Right cardiac atrium (tissue), 5 donors: ENCODE measurements at regions not wholly inside any gene's neighbourhood (a gene's known extent, or its start where the extent isn't known, plus 50 kb on each side); places are given as distances from the start of the nearest gene placed in this dataset.
"Not testable (repeated sequence)": the region's sequence is repeated elsewhere in the genome, so short reads cannot be mapped to it uniquely, and the experiment has no call there.

ENCODE experiments used
- ATAC-seq, 2 donors: fragments of 200-7000 bp; cut with Tn5 transposase; one replicate each; pipeline versions ENCODE4 v1.8.0 to v1.9.1; 2020; ENCODE audit warnings: moderate library complexity in 2 of 2, mild to moderate bottlenecking in 1 of 2
- DNase-seq, 3 donors: peaks; one replicate each; pipeline ENCODE4 v3.0.0-alpha.2; 2020
- H3K27ac ChIP-seq: one replicate; pipeline ENCODE4 v1.5.1; 2013; ENCODE audit warnings: mild to moderate bottlenecking, low read length, control low read depth, moderate library complexity
- H3K27me3 ChIP-seq: one replicate; pipeline ENCODE4 v1.6.1; 2013; ENCODE audit not compliant: control insufficient read depth, insufficient read depth
- H3K4me1 ChIP-seq: one replicate; pipeline ENCODE4 v1.6.1; 2013; ENCODE audit warnings: low read length; ENCODE audit not compliant: control insufficient read depth, insufficient read depth
- H3K4me3 ChIP-seq: one replicate; pipeline ENCODE4 v1.5.1; 2013; ENCODE audit warnings: low read length, control low read depth
- H3K9me3 ChIP-seq: one replicate; pipeline ENCODE4 v1.6.1; 2013; ENCODE audit warnings: low read length; ENCODE audit not compliant: control insufficient read depth
- WGBS: extraction: QIAGEN DNeasy Blood & Tissue Kit; methylation state at CpG from one replicate; pipeline ENCODE4 v1.1.7; 2013; 5-methylcytosine and 5-hydroxymethylcytosine counted together
- intact Hi-C, 4 donors: fragments of 100-400 bp; cut with DNase I; formaldehyde crosslinking; loops; one replicate each; pipeline versions ENCODE4 v1.11.0 to v1.14.0; 2022 to 2023
- donor health status: healthy with polysubstance abuse.
- donor health status: DM: no; HTN: yes; CAD: no.
- donor health status: DM: no; HTN: no; CAD: no.
- donor health status: DM: no; HTN: yes; CAD: no; lungs with severe emphysema.
- donor health status: DM: yes; HTN: yes; CAD: no.

DNA sequence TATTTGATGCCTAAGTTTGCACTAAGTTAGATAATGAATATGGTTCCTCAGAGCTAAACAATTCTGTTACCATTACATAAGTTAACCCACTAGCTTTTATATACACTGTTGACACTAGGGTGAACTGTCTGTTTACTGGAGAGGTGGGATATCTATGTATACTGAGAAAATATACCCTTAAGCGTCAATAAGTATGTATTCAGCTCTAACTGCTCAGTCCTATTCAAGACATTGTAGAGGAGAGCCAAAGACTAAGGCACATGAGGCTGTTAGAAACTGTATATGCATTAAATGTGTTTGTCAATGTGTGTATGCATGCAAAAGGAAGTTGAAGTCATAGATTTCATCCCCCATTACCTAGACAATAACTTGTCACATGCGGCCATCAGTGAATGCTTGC is 710.0 kb downstream of the TDRD15 start:
- no peak for ATAC-seq
- WGBS: 88% methylated on average over 2 of the region's 2 CpGs
- H3K4me3 ChIP-seq: no peak overlapping the region
- DNase-seq: no peak
- no peaks in the 10 kb centered on the region for H3K9me3 ChIP-seq
- H3K27ac ChIP-seq: no peak overlapping the region
- no peaks in the 10 kb centered on the region for H3K4me1 ChIP-seq
- intact Hi-C loops: no loop called here
- no peaks in the 10 kb centered on the region for H3K27me3 ChIP-seq

DNA sequence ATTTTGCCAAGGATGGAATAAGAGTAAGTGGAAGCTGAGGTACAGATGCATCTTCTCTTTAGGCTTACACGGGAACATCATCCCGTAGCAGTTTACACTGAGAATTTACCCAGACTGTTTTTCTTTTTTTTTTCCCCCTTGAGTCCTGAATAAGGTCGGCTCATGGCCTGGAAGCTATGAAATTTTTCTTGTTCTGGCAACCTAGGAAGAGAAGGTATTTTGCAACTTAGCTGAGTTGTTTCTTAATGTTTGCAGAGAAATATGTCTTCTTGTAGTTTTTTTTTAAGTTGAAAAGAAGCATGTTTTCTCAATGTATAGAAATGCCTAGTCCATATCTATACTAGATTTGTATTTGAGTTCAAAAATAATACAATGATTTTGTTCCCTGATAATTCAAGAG is 712.5 kb downstream of the TDRD15 start:
- no peaks in the 10 kb centered on the region for H3K27me3 ChIP-seq
- H3K9me3 ChIP-seq: no peaks in the 10 kb centered on the region
- DNase-seq (no peak), ATAC-seq (no peak)
- 86% methylated on average over 3 of the region's 3 CpGs for WGBS
- intact Hi-C loops: no loop called here
- no peak overlapping the region for H3K4me3 ChIP-seq
- no peak overlapping the region for H3K27ac ChIP-seq
- H3K4me1 ChIP-seq: no peaks in the 10 kb centered on the region

DNA sequence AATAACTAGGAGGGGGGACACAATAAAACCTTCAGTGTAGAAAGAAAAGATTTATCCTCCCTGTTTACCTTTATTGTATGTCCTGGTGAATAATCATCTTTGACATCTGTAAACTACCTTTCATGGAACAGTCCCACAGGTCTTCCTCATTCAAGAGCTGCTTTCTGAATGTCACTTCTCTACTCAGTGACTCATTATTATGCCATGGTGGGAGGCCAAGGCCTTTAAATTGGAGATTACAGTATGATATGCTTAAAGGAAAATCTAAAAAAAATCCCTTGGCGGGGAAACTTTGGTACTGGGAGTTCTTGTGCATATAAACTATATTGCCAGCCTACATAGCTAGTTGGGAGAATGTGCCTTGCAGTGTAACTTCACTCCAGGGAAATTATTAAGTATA is 713.0 kb downstream of the TDRD15 start:
- DNase-seq (no peak), ATAC-seq (no peak)
- Histone ChIP-seq H3K27ac (no peak overlapping the region), H3K27me3 (no peaks in the 10 kb centered on the region), H3K4me3 (no peak overlapping the region), H3K9me3 (no peaks in the 10 kb centered on the region), H3K4me1 (no peaks in the 10 kb centered on the region)
- 85% methylated on average over 1 of the region's 1 CpG for WGBS
- intact Hi-C loops: no loop called here

- ATAC-seq: no peak
- H3K27me3 ChIP-seq: no peaks in the 10 kb centered on the region
- no peak for DNase-seq
- no peak overlapping the region for H3K27ac ChIP-seq
- H3K9me3 ChIP-seq: no peaks in the 10 kb centered on the region
- H3K4me1 ChIP-seq: no peaks in the 10 kb centered on the region
- intact Hi-C loops: no loop called here
- 55% methylated on average over 5 of the region's 5 CpGs for WGBS
- H3K4me3 ChIP-seq: no peak overlapping the region
Observed at GRCh38 chr2:21837168-21837960, 713.6 kb downstream of the TDRD15 start.

DNA sequence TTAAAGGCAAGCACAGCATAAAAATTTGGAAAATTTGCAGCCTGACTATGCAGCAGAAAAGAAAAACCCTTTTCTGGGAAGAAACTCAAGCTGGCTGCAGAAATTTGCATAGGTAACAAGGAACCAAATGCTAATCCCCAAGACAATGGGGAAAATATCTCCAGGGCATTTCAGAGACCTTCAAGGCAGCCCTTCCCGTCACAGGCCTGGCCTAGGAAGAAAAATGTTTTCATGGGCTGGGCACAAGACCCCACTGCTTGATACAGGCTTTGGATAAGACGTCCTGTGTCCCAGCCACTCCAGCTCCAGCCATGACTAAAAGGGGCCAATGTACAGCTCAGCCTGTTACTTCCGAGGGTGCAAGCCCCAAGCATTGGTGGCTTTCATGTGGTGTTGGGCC is 717.6 kb downstream of the TDRD15 start:
- 68% methylated on average over 3 of the region's 3 CpGs for WGBS
- H3K27ac ChIP-seq: no peak overlapping the region
- intact Hi-C loops: no loop called here
- H3K9me3 ChIP-seq: no peaks in the 10 kb centered on the region
- no peak overlapping the region for H3K4me3 ChIP-seq
- no peaks in the 10 kb centered on the region for H3K4me1 ChIP-seq
- H3K27me3 ChIP-seq: no peaks in the 10 kb centered on the region
- no peak for ATAC-seq
- no peak for DNase-seq

- H3K27ac ChIP-seq, DNase-seq, H3K4me3 ChIP-seq, H3K27me3 ChIP-seq, ATAC-seq, H3K9me3 ChIP-seq, intact Hi-C loops, H3K4me1 ChIP-seq: not testable (repeated sequence)
- 76% methylated on average over 7 of the region's 7 CpGs for WGBS
Observed at GRCh38 chr2:21850367-21850766, 726.6 kb downstream of the TDRD15 start.

DNA sequence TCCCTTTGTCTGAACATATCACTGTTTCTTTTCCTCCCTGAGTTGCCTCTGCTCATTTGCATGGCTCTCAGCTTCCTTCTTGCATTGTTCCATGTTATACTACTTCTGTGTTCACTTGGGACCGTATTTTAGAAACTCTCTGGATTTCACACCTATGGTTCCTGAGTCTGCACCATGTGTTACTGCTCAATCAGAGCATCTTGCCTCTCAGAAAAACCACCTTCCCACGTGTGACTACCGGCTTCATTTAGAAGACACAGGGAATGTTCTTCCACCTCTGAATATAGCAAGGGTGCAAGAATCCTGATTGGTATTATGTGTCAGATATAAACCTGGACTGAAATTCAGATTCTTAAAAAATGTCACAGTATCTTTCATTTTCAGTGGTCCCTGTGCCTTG is 731.2 kb downstream of the TDRD15 start:
- no peaks in the 10 kb centered on the region for H3K4me1 ChIP-seq
- H3K27me3 ChIP-seq: no peaks in the 10 kb centered on the region
- no peak for DNase-seq
- no peak for ATAC-seq
- intact Hi-C loops: no loop called here
- H3K9me3 ChIP-seq: no peaks in the 10 kb centered on the region
- 77% methylated on average over 3 of the region's 3 CpGs for WGBS
- H3K4me3 ChIP-seq: no peak overlapping the region
- H3K27ac ChIP-seq: no peak overlapping the region

DNA sequence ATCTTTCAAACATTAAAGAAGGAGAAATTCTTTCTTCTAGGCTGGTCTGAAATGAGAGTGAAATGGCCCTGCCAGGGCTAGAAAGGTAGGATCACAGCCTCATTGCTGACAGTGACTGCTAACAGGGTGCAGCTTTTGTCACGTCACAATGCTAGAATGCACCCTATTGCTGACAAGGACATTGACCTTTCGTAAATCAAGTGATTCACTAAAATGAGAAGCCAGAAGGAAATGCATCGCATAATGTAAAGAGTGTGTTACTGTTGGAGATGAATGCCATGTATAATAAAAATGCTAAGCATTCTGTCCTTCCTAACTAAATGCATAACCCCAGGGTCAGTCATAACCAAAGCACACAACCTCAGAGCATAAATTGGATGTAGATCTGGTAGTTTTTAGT is 732.9 kb downstream of the TDRD15 start:
- Histone ChIP-seq H3K9me3 (no peaks in the 10 kb centered on the region), H3K4me1 (no peaks in the 10 kb centered on the region), H3K4me3 (no peak overlapping the region), H3K27ac (no peak overlapping the region), H3K27me3 (no peaks in the 10 kb centered on the region)
- 62% methylated on average over 3 of the region's 3 CpGs for WGBS
- DNase-seq (no peak), ATAC-seq (no peak)
- intact Hi-C loops: no loop called here

DNA sequence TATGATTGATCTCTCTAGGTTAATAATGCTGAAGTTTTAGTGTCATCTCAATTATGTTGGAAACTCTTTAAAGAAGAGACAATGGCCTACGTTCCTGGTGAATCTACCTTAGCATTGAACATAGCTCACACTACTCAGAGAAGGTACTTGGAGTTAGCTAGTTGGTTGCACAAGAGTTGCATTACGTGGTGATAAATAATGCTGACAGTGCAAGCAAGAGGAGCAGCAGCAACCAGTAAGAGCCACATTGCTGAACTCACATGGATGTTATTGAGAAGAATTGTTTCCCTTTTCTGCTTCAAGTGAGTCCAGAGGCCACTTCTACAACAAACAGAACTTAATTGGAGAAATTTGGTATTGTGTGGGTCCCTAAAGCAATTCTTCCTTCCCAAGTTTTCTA is 737.1 kb downstream of the TDRD15 start:
- no peaks in the 10 kb centered on the region for H3K27me3 ChIP-seq
- intact Hi-C loops: no loop called here
- no peak overlapping the region for H3K4me3 ChIP-seq
- H3K4me1 ChIP-seq: no peaks in the 10 kb centered on the region
- DNase-seq (no peak), ATAC-seq (no peak)
- H3K27ac ChIP-seq: no peak overlapping the region
- no peaks in the 10 kb centered on the region for H3K9me3 ChIP-seq
- 72% methylated on average over 2 of the region's 2 CpGs for WGBS

- Histone ChIP-seq H3K27ac (no peak overlapping the region), H3K4me1 (no peaks in the 10 kb centered on the region), H3K9me3 (no peaks in the 10 kb centered on the region), H3K27me3 (no peaks in the 10 kb centered on the region), H3K4me3 (no peak overlapping the region)
- WGBS: 80% methylated on average over 5 of the region's 5 CpGs
- DNase-seq: peak in 1 of 3 donors; percentile 22
- no peak for ATAC-seq
- intact Hi-C loops: no loop called here
Observed at GRCh38 chr2:21866316-21866715, 742.5 kb downstream of the TDRD15 start.

DNA sequence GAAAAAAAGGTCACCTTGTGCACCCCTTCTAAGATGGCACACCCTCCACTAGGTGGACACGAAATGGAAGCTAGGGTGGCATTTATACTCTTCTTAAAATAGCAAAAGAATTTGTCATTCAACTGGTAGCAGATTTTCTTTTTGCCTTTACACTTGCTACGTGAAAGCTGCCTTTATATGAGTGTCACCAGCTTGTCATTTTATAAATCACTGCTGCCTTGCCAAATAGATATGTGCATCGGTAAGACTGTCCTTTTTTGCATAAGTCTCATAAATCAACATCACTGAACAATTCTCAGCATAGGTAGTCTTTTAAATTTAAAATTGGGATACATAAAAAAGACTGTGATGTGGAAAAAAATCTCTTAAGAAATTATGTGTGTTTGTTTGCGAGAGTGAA is 764.1 kb downstream of the TDRD15 start:
- DNase-seq (no peak), ATAC-seq (no peak)
- H3K27me3 ChIP-seq: no peaks in the 10 kb centered on the region
- H3K4me1 ChIP-seq: peaks cover 3% of the 10 kb centered on the region
- H3K27ac ChIP-seq: no peak overlapping the region
- intact Hi-C loops: no loop called here
- WGBS: 65% methylated on average over 4 of the region's 4 CpGs
- no peaks in the 10 kb centered on the region for H3K9me3 ChIP-seq
- H3K4me3 ChIP-seq: no peak overlapping the region

DNA sequence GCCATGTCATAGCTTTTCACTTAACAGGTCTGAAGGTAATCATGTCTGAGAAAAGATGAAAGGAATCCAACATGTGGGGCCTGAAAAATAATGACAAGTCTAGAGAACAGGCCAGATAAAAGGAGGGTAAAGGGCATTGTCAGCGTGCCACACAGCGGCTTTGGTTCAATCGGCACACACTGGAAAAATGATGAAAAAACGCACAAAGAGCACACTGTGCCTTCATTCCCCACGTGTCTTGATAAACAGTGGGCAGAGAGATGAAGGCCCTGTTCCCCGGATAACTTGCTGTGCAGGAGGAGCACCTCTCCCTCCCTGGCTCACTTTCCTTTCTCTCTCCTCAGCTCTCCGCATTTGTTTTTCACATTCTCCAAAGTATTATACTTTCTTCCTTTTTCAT is 766.3 kb downstream of the TDRD15 start:
- ATAC-seq (no peak), DNase-seq (no peak)
- Histone ChIP-seq H3K9me3 (no peaks in the 10 kb centered on the region), H3K27ac (no peak overlapping the region), H3K27me3 (no peaks in the 10 kb centered on the region), H3K4me1 (peaks cover 3% of the 10 kb centered on the region), H3K4me3 (no peak overlapping the region)
- WGBS: 64% methylated on average over 7 of the region's 7 CpGs
- intact Hi-C loops: no loop called here
